HUES48 (cell line): ENCODE measurements at regions not wholly inside any gene's neighbourhood (a gene's known extent, or its start where the extent isn't known, plus 50 kb on each side); places are given as distances from the start of the nearest gene placed in this dataset.

Experiments
- H3K27ac ChIP-seq: one replicate; pipeline ENCODE4 v1.7.0; 2013; ENCODE audit warnings: low read depth, low read length, inconsistent platforms
- H3K27me3 ChIP-seq: 2 replicates; pipeline ENCODE4 v1.6.1; 2013; ENCODE audit warnings: mild to moderate bottlenecking, low read length; ENCODE audit not compliant: control insufficient read depth, insufficient read depth
- H3K36me3 ChIP-seq: 2 replicates; pipeline ENCODE4 v1.6.1; 2013; ENCODE audit warnings: low read length; ENCODE audit not compliant: control insufficient read depth, insufficient read depth
- H3K4me1 ChIP-seq: 2 replicates; pipeline ENCODE4 v1.6.1; 2013; ENCODE audit warnings: mild to moderate bottlenecking, low read length; ENCODE audit not compliant: control insufficient read depth, insufficient read depth
- H3K4me3 ChIP-seq: 2 replicates; pipeline ENCODE4 v1.5.1; 2013; ENCODE audit warnings: mild to moderate bottlenecking, low read depth, low read length
- H3K9ac ChIP-seq: 2 replicates; pipeline ENCODE4 v1.6.1; 2013; ENCODE audit warnings: mild to moderate bottlenecking, low read depth, low read length, moderate library complexity
- H3K9me3 ChIP-seq: 2 replicates; pipeline ENCODE4 v1.6.1; 2013; ENCODE audit warnings: low read length; ENCODE audit not compliant: control insufficient read depth, insufficient read depth

GRCh38 chr13:105969761-105970160 lies 565.7 kb downstream of the EFNB2 start:
- peaks cover 13% of the 10 kb centered on the region; the same call in 1 of the 2 replicates for H3K4me1 ChIP-seq
- H3K4me3 ChIP-seq, result no peak overlapping the region
- no peaks in the 10 kb centered on the region for H3K9me3 ChIP-seq
- H3K27ac ChIP-seq, result no peak overlapping the region
- no peaks in the 10 kb centered on the region for H3K27me3 ChIP-seq
- no peaks in the 10 kb centered on the region for H3K36me3 ChIP-seq
- H3K9ac ChIP-seq, result no peak overlapping the region

GRCh38 chr13:105965910-105966309 lies 569.6 kb downstream of the EFNB2 start:
- Histone ChIP-seq H3K4me1 (no peaks in the 10 kb centered on the region), H3K9ac (no peak overlapping the region), H3K9me3 (no peaks in the 10 kb centered on the region), H3K36me3 (no peaks in the 10 kb centered on the region), H3K27ac (no peak overlapping the region), H3K4me3 (no peak overlapping the region), H3K27me3 (no peaks in the 10 kb centered on the region)

GRCh38 chr13:105962080-105962479 lies 573.4 kb downstream of the EFNB2 start:
- Histone ChIP-seq H3K9me3 (no peaks in the 10 kb centered on the region), H3K27me3 (no peaks in the 10 kb centered on the region), H3K27ac (no peak overlapping the region), H3K4me3 (no peak overlapping the region), H3K4me1 (no peaks in the 10 kb centered on the region), H3K9ac (no peak overlapping the region), H3K36me3 (no peaks in the 10 kb centered on the region)

DNA sequence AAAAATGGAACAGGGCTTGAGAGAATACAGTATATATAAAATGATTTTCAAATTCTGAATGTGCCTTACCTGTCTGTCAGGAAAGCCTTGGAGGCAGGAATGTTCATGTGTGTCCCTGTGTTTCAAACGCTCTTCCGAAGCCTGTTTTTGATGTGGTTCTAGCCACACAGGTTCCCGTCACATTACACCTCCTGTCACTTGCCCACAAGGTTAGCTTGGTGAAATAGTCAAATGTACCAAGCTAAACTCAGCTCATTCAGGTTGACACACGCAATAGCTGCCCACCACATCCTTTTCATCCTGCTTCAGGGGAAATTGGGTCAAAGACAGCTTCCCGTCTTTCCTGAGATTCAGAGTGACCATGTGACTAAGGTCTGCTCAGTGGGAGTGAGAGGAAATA lies 574.0 kb downstream of the EFNB2 start:
- Histone ChIP-seq H3K36me3 (no peaks in the 10 kb centered on the region), H3K9me3 (no peaks in the 10 kb centered on the region), H3K4me1 (no peaks in the 10 kb centered on the region), H3K9ac (no peak overlapping the region), H3K27me3 (no peaks in the 10 kb centered on the region), H3K27ac (no peak overlapping the region), H3K4me3 (no peak overlapping the region)

DNA sequence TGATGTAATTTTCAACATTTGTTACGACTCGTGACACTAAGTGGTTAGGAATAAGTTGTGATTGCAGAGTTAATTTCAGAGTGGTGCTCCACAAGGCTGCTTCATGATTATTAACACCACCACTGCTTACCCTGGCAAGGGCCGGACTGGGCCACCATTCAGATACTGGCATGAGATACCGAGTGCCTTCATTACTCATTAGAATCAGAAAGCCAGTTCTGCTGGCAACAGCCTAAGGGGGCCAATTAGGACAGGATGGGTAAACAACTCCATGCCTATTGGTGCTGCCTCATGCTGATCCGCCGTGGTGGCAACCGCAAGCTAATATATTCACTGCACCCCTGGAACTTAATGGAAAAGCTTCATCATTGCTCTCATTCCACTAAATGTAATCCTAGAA lies 575.1 kb downstream of the EFNB2 start:
- no peak overlapping the region for H3K9ac ChIP-seq
- H3K4me3 ChIP-seq, result no peak overlapping the region
- H3K9me3 ChIP-seq, result no peaks in the 10 kb centered on the region
- no peaks in the 10 kb centered on the region for H3K27me3 ChIP-seq
- no peaks in the 10 kb centered on the region for H3K36me3 ChIP-seq
- no peaks in the 10 kb centered on the region for H3K4me1 ChIP-seq
- no peak overlapping the region for H3K27ac ChIP-seq

DNA sequence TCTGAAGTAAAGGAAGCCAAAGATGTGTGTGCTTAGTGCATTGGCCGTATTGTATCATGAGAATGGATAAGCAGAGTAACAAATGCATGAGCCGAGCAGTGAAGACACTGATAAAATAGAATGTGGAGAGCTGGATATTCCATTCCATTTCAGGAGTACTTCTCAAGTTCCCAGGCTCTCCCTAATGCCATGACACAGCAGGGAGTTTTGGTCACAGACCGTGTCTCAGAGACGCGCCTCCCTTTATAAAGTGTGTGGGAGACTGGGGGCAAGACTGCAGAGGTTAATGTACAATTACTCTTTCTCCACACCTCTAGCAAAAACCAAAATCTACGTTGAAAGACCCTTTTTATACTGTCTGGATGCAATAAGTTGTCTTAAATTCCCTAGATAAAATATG lies 575.6 kb downstream of the EFNB2 start:
- Histone ChIP-seq H3K36me3 (no peaks in the 10 kb centered on the region), H3K9me3 (no peaks in the 10 kb centered on the region), H3K4me1 (no peaks in the 10 kb centered on the region), H3K9ac (no peak overlapping the region), H3K27ac (no peak overlapping the region), H3K27me3 (no peaks in the 10 kb centered on the region), H3K4me3 (no peak overlapping the region)

- H3K4me1 ChIP-seq, result no peaks in the 10 kb centered on the region
- no peak overlapping the region for H3K9ac ChIP-seq
- no peak overlapping the region for H3K27ac ChIP-seq
- H3K36me3 ChIP-seq, result no peaks in the 10 kb centered on the region
- no peaks in the 10 kb centered on the region for H3K9me3 ChIP-seq
- H3K27me3 ChIP-seq, result no peaks in the 10 kb centered on the region
- no peak overlapping the region for H3K4me3 ChIP-seq
Measured at GRCh38 chr13:105957769-105958438, 577.6 kb downstream of the EFNB2 start.

DNA sequence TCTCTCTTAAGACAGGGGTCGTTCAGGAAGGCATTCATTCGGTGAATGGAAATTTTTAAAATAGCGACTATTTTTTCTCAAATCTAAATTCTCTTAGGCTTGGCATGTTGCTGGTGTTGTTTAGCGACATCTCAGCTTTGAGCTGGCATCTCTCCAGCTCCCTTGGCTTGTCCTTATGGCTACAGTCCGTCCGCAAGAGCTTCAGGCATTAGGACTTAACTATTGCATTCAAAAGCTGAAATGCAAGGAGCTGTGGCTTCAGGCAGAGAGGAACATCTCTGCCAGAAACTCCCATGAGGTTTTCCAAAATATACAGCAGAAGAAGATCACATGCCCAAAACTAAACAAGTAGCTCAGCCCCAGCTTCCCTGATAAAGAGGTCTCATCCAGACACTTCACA lies 578.5 kb downstream of the EFNB2 start:
- Histone ChIP-seq H3K9ac (no peak overlapping the region), H3K27ac (no peak overlapping the region), H3K9me3 (no peaks in the 10 kb centered on the region), H3K27me3 (no peaks in the 10 kb centered on the region), H3K36me3 (no peaks in the 10 kb centered on the region), H3K4me3 (no peak overlapping the region), H3K4me1 (no peaks in the 10 kb centered on the region)

DNA sequence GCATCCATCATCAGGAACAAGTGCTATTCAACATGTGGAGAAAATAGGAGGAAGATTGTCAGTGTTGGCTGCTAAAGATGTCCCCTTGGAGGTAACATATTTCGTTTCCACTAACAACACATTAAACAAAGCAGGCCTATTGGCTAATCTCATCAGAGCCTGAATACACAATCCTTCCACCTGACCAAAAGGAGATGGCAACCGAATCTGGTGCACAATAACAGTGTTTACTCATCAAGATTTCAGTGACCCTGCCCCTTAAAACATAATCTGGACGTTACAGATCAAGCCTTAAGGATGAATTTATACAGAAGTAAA lies 582.5 kb downstream of the EFNB2 start:
- H3K27me3 ChIP-seq, result no peaks in the 10 kb centered on the region
- H3K4me3 ChIP-seq, result no peak overlapping the region
- peaks cover 4% of the 10 kb centered on the region for H3K4me1 ChIP-seq
- H3K9me3 ChIP-seq, result no peaks in the 10 kb centered on the region
- H3K9ac ChIP-seq, result no peak overlapping the region
- H3K27ac ChIP-seq, result no peak overlapping the region
- H3K36me3 ChIP-seq, result no peaks in the 10 kb centered on the region

- no peak overlapping the region for H3K9ac ChIP-seq
- H3K27me3 ChIP-seq, result no peaks in the 10 kb centered on the region
- H3K4me1 ChIP-seq, result peaks cover 4% of the 10 kb centered on the region
- no peaks in the 10 kb centered on the region for H3K36me3 ChIP-seq
- H3K4me3 ChIP-seq, result no peak overlapping the region
- H3K9me3 ChIP-seq, result no peaks in the 10 kb centered on the region
- H3K27ac ChIP-seq, result no peak overlapping the region
Measured at GRCh38 chr13:105952233-105952972, 583.1 kb downstream of the EFNB2 start.

DNA sequence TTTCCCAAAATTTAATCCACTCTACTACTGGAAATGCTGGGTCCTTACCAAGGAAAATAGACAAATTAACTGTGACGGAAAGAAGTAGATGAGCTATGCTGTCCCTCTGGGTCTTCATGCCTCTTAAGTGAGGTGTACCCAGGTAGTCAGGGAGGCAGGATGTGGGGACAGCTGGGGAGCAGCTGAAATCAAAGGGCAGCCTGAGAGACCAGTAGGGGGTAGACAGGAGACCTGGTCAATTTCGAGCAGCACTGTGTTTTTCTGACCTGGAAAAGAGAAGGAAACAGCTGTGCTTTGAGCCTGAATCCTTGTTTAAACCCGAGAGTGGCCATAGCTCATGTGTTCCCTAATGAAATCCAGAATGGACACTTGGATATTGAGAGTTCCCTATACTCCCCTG lies 587.3 kb downstream of the EFNB2 start:
- Histone ChIP-seq H3K4me3 (no peak overlapping the region), H3K4me1 (peaks cover 4% of the 10 kb centered on the region), H3K9ac (no peak overlapping the region), H3K27ac (no peak overlapping the region), H3K9me3 (no peaks in the 10 kb centered on the region), H3K36me3 (no peaks in the 10 kb centered on the region), H3K27me3 (no peaks in the 10 kb centered on the region)
